HEK293 (cell line): ENCODE measurements at regions not wholly inside any gene's neighbourhood (a gene's known extent, or its start where the extent isn't known, plus 50 kb on each side); places are given as distances from the start of the nearest gene placed in this dataset.

Experiments
- CTCF ChIA-PET: fragments of 350-600 bp; formaldehyde crosslinking; extraction: SDS; loops from one replicate; lab custom pipeline; 2021; ENCODE audit warnings: antibody characterized with exemption; lab: Yijun Ruan, JAX
- POLR2A ChIA-PET: fragments of 300-600 bp; formaldehyde crosslinking; extraction: SDS; loops from one replicate; lab custom pipeline; 2020; ENCODE audit warnings: antibody characterized with exemption, inconsistent platforms; lab: Yijun Ruan, JAX
- H3K27ac ChIP-seq: fragments of 200-500 bp; sonication (Bioruptor generic); 2 replicates; pipeline ENCODE4 v1.5.1; 2014; ENCODE audit warnings: low read depth, low read length, control low read depth, inconsistent platforms; ENCODE audit errors: extremely low read depth
- H3K36me3 ChIP-seq, 2 experiments: fragments of 200-500 bp in 1 of 2; sonication (Bioruptor generic) in 1 of 2; 1 replicate in 1 of 2; 2 replicates in 1 of 2; pipeline ENCODE4 v1.5.1; 2014 to 2017; ENCODE audit warnings: inconsistent platforms in 2 of 2, low read length in 2 of 2; ENCODE audit not compliant: control insufficient read depth in 2 of 2, insufficient read depth in 1 of 2
- H3K4me1 ChIP-seq: fragments of 200-500 bp; sonication (Bioruptor generic); 2 replicates; pipeline ENCODE4 v1.5.1; 2014; ENCODE audit warnings: mild to moderate bottlenecking, low read length, inconsistent platforms; ENCODE audit not compliant: control insufficient read depth, insufficient read depth
- H3K4me3 ChIP-seq: 2 replicates; pipeline ENCODE4 v1.5.1; 2011; ENCODE audit warnings: low read depth, mild to moderate bottlenecking, control low read depth, low read length, moderate library complexity
- H3K9me3 ChIP-seq: fragments of 200-500 bp; sonication (Bioruptor generic); 2 replicates; pipeline ENCODE4 v1.5.1; 2014; ENCODE audit warnings: low read depth, low read length, inconsistent platforms; ENCODE audit not compliant: control insufficient read depth, insufficient read depth
- EGR2 ChIP-seq: fragments of 450-650 bp; formaldehyde crosslinking; IDR thresholded peaks from 2 replicates; pipeline ENCODE4 v1.5.1; 2016; ENCODE audit warnings: low read depth, missing biosample characterization, missing genetic modification characterization
- ELK4 ChIP-seq: IDR thresholded peaks from 2 replicates; pipeline ENCODE4 v1.6.1; 2011; ENCODE audit warnings: mild to moderate bottlenecking, low read depth, low read length, borderline replicate concordance
- KLF1 ChIP-seq: fragments of 450-650 bp; formaldehyde crosslinking; IDR thresholded peaks from 2 replicates; pipeline ENCODE4 v1.5.1; 2016; ENCODE audit warnings: missing biosample characterization, missing genetic modification characterization
- PRDM1 ChIP-seq: fragments of 450-650 bp; formaldehyde crosslinking; IDR thresholded peaks from 2 replicates; pipeline ENCODE4; 2016; ENCODE audit warnings: missing biosample characterization, missing genetic modification characterization
- SALL2 ChIP-seq: fragments of 450-650 bp; formaldehyde crosslinking; IDR thresholded peaks from 2 replicates; pipeline ENCODE4 v1.5.0; 2017; ENCODE audit warnings: missing biosample characterization, mild to moderate bottlenecking, missing genetic modification characterization, borderline replicate concordance
- ZFHX2 ChIP-seq: fragments of 450-650 bp; formaldehyde crosslinking; conservative IDR thresholded peaks from 2 replicates; pipeline ENCODE4 v1.5.1; 2016; ENCODE audit warnings: missing biosample characterization, missing genetic modification characterization
- ZNF155 ChIP-seq: fragments of 450-650 bp; formaldehyde crosslinking; IDR thresholded peaks from 2 replicates; pipeline ENCODE4 v1.5.1; 2016; ENCODE audit warnings: missing biosample characterization, missing genetic modification characterization
- ZNF169 ChIP-seq: fragments of 450-650 bp; formaldehyde crosslinking; IDR thresholded peaks from 2 replicates; pipeline ENCODE4 v1.5.1; 2016; ENCODE audit warnings: missing biosample characterization, missing genetic modification characterization
- ZNF221 ChIP-seq: fragments of 450-650 bp; formaldehyde crosslinking; IDR thresholded peaks from 2 replicates; pipeline ENCODE4 v1.5.1; 2017; ENCODE audit warnings: missing biosample characterization, missing genetic modification characterization, borderline replicate concordance
- ZNF366 ChIP-seq: fragments of 450-650 bp; formaldehyde crosslinking; conservative IDR thresholded peaks from 2 replicates; pipeline ENCODE4 v1.5.1; 2016; ENCODE audit warnings: missing biosample characterization, missing genetic modification characterization
- ZNF37A ChIP-seq: fragments of 450-650 bp; IDR thresholded peaks from 2 replicates; pipeline ENCODE4 v1.5.1; 2018; ENCODE audit warnings: missing biosample characterization, missing genetic modification characterization
- ZNF398 ChIP-seq: fragments of 450-650 bp; formaldehyde crosslinking; IDR thresholded peaks from 2 replicates; pipeline ENCODE4 v1.5.1; 2017; ENCODE audit warnings: missing biosample characterization, missing genetic modification characterization
- ZNF514 ChIP-seq: fragments of 450-650 bp; formaldehyde crosslinking; IDR thresholded peaks from 2 replicates; pipeline ENCODE4 v1.5.1; 2016; ENCODE audit warnings: missing biosample characterization, missing genetic modification characterization
- ZNF529 ChIP-seq: fragments of 450-650 bp; formaldehyde crosslinking; IDR thresholded peaks from 2 replicates; pipeline ENCODE4 v1.5.1; 2017; ENCODE audit warnings: missing genetic modification characterization, missing biosample characterization; ENCODE audit not compliant: insufficient replicate concordance
- ZNF629 ChIP-seq: fragments of 450-650 bp; formaldehyde crosslinking; IDR thresholded peaks from 2 replicates; pipeline ENCODE4 v1.5.1; 2017; ENCODE audit warnings: missing biosample characterization, missing genetic modification characterization
- ZNF639 ChIP-seq: fragments of 450-650 bp; formaldehyde crosslinking; IDR thresholded peaks from 2 replicates; pipeline ENCODE4 v1.5.1; 2016; ENCODE audit warnings: missing biosample characterization, missing genetic modification characterization
- ZNF660 ChIP-seq: fragments of 450-650 bp; IDR thresholded peaks from 2 replicates; pipeline ENCODE4 v1.5.1; 2018; ENCODE audit warnings: missing biosample characterization, mild to moderate bottlenecking, missing genetic modification characterization
- ZNF707 ChIP-seq: fragments of 450-650 bp; formaldehyde crosslinking; IDR thresholded peaks from 2 replicates; pipeline ENCODE4 v1.5.1; 2016; ENCODE audit warnings: missing biosample characterization, missing genetic modification characterization
- ZNF777 ChIP-seq: fragments of 450-650 bp; formaldehyde crosslinking; IDR thresholded peaks from 2 replicates; pipeline ENCODE4 v1.5.1; 2017; ENCODE audit warnings: missing biosample characterization, missing genetic modification characterization, borderline replicate concordance
- ZNF792 ChIP-seq: fragments of 450-650 bp; formaldehyde crosslinking; IDR thresholded peaks from 2 replicates; pipeline ENCODE4 v1.5.1; 2016; ENCODE audit warnings: missing biosample characterization, missing genetic modification characterization
- ZSCAN23 ChIP-seq: fragments of 450-650 bp; formaldehyde crosslinking; IDR thresholded peaks from 2 replicates; pipeline ENCODE4 v1.5.1; 2016; ENCODE audit warnings: missing biosample characterization, missing genetic modification characterization
- ZSCAN30 ChIP-seq: fragments of 450-650 bp; IDR thresholded peaks from 2 replicates; pipeline ENCODE4 v1.5.1; 2018; ENCODE audit warnings: missing biosample characterization, mild to moderate bottlenecking, missing genetic modification characterization, moderate library complexity
- TF ChIP-seq, protein P1 (sequence below): fragments of 450-650 bp; formaldehyde crosslinking; IDR thresholded peaks from 2 replicates; pipeline ENCODE4 v1.5.1; 2016; ENCODE audit warnings: missing biosample characterization, missing genetic modification characterization
- TF ChIP-seq, protein P2 (sequence below): fragments of 450-650 bp; formaldehyde crosslinking; IDR thresholded peaks from 2 replicates; pipeline ENCODE4 v1.5.1; 2016; ENCODE audit warnings: missing biosample characterization, missing genetic modification characterization
- TF ChIP-seq, protein P3 (sequence below): sonication (generic); formaldehyde crosslinking; IDR thresholded peaks from 2 replicates; pipeline ENCODE4 v1.8.1; 2022; ENCODE audit warnings: mild to moderate bottlenecking, moderate library complexity, missing genetic modification reagents

GRCh38 chr5:103497781-103498180 is 64.8 kb downstream of the NUDT12 start:
- no peak overlapping the region for H3K27ac ChIP-seq
- POLR2A ChIA-PET = no interaction called here
- no peaks in the 10 kb centered on the region for H3K4me1 ChIP-seq
- CTCF ChIA-PET = interaction anchor here (0.6 to 0.8 kb wide), 2 partner anchors 13 to 39 kb away, joined by 3 to 4 read pairs; no protein-coding TSS in a partner anchor
- no peak for TF ChIP-seq PRDM1 (tag by site-specific recombination)
- TF ChIP-seq ZNF629 (tag by site-specific recombination) = no peak
- TF ChIP-seq ELK4 = no peak
- TF ChIP-seq, protein P1, sequence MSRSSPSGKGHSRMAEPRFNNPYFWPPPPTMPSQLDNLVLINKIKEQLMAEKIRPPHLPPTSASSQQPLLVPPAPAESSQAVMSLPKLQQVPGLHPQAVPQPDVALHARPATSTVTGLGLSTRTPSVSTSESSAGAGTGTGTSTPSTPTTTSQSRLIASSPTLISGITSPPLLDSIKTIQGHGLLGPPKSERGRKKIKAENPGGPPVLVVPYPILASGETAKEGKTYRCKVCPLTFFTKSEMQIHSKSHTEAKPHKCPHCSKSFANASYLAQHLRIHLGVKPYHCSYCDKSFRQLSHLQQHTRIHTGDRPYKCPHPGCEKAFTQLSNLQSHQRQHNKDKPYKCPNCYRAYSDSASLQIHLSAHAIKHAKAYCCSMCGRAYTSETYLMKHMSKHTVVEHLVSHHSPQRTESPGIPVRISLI (tag by site-specific recombination) = no peak
- TF ChIP-seq ZSCAN23 (tag by site-specific recombination) = no peak
- TF ChIP-seq, protein P2, sequence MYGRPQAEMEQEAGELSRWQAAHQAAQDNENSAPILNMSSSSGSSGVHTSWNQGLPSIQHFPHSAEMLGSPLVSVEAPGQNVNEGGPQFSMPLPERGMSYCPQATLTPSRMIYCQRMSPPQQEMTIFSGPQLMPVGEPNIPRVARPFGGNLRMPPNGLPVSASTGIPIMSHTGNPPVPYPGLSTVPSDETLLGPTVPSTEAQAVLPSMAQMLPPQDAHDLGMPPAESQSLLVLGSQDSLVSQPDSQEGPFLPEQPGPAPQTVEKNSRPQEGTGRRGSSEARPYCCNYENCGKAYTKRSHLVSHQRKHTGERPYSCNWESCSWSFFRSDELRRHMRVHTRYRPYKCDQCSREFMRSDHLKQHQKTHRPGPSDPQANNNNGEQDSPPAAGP = no peak
- TF ChIP-seq ZSCAN30 (tag by site-specific recombination) = no peak
- TF ChIP-seq ZNF792 (tag by site-specific recombination) = no peak
- TF ChIP-seq ZNF169 (tag by site-specific recombination) = no peak
- no peak for TF ChIP-seq ZNF514
- TF ChIP-seq ZNF707 = no peak
- TF ChIP-seq ZNF398 (tag by site-specific recombination) = no peak
- no peak for TF ChIP-seq ZNF529 (tag by site-specific recombination)
- TF ChIP-seq ZNF777 (tag by site-specific recombination) = no peak
- TF ChIP-seq KLF1 (tag by site-specific recombination) = no peak
- no peak overlapping the region for H3K4me3 ChIP-seq
- no peaks in the 10 kb centered on the region for H3K36me3 ChIP-seq
- H3K9me3 ChIP-seq = no peaks in the 10 kb centered on the region

DNA sequence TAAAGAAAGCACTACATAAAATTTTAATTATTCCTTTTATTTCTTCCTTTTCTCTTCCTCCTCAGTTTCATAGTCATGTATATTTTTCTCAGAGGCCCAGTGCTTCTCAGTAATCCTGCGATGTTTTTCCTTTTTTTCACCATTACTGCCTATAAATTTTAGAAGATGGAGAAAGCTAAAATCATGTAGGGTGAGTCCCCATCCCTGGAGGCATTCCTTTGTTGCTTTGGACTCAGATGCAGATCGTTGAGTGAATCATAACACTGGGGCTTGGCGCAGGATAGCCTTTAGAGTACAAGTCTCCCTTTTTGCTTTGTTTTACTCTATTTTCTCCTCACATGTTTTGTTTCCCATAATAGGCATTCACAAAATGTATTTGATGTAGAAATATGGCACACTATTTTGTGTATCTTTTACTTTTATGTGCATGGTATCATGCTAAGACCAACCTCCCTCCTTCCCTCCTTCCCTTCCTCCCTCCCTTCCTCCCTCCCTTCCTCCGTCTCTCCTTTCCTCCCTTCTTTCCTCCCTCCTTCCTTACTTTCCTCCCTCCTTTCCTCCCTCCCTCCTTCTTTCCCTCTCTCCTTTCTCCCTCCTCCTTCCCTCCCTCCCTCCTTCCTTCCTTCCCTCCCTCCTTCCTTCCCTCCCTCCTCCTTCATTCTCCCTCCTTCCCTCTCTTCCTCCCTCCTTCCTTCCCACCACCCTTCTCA is 72.4 kb downstream of the NUDT12 start:
- no peaks in the 10 kb centered on the region for H3K9me3 ChIP-seq
- H3K4me1 ChIP-seq = no peaks in the 10 kb centered on the region
- no peak for TF ChIP-seq ZNF37A (tag by site-specific recombination)
- no peak for TF ChIP-seq ZNF660 (tag by site-specific recombination)
- TF ChIP-seq, protein P3, sequence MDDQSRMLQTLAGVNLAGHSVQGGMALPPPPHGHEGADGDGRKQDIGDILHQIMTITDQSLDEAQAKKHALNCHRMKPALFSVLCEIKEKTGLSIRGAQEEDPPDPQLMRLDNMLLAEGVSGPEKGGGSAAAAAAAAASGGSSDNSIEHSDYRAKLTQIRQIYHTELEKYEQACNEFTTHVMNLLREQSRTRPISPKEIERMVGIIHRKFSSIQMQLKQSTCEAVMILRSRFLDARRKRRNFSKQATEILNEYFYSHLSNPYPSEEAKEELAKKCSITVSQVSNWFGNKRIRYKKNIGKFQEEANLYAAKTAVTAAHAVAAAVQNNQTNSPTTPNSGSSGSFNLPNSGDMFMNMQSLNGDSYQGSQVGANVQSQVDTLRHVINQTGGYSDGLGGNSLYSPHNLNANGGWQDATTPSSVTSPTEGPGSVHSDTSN (CRISPR knock-in tag) = no peak
- no peak for TF ChIP-seq ZNF155 (tag by site-specific recombination)
- no peak for TF ChIP-seq ZFHX2 (tag by site-specific recombination)
- 0 out of 2 replicates have a peak, but pooled peaks have one; percentile 7 for TF ChIP-seq EGR2
- TF ChIP-seq ZNF639 = no peak
- no peak for TF ChIP-seq SALL2
- TF ChIP-seq ZNF366 (tag by site-specific recombination) = peak; percentile 85
- TF ChIP-seq ZNF398 (tag by site-specific recombination) = 0 out of 2 replicates have a peak, but pooled peaks have one; percentile 23
- TF ChIP-seq ZNF221 (tag by site-specific recombination) = no peak
- H3K27ac ChIP-seq = no peak overlapping the region
- no peak overlapping the region for H3K4me3 ChIP-seq
- ChIA-PET CTCF (no interaction called here), POLR2A (no interaction called here)
- H3K36me3 ChIP-seq = no peaks in the 10 kb centered on the region
